Neural cell (in vitro differentiated cells): ENCODE measurements at regions not wholly inside any gene's neighbourhood (a gene's known extent, or its start where the extent isn't known, plus 50 kb on each side); places are given as distances from the start of the nearest gene placed in this dataset.

Experiments
- H2AFZ ChIP-seq: fragments of 200-600, 300-800 bp; sonication (generic), shearing (Covaris generic); 2 replicates; pipeline ENCODE4 v1.6.0; 2014; ENCODE audit warnings: low read depth, mild to moderate bottlenecking, antibody characterized with exemption, low read length, moderate library complexity
- H3F3A ChIP-seq: fragments of 200-600 bp; shearing (Covaris generic); 2 replicates; pipeline ENCODE4 v1.6.1; 2016; ENCODE audit warnings: mild to moderate bottlenecking, moderate library complexity, mixed read lengths, antibody characterized with exemption, low read length; ENCODE audit not compliant: insufficient read depth, poor library complexity, severe bottlenecking
- H3K27ac ChIP-seq: fragments of 200-600, 300-800 bp; sonication (generic), shearing (Covaris generic); 2 replicates; pipeline ENCODE4 v1.5.1; 2014; ENCODE audit warnings: mild to moderate bottlenecking, low read length, moderate library complexity
- H3K27me3 ChIP-seq: fragments of 300-800, 200-600 bp; sonication (generic), shearing (Covaris generic); 2 replicates; pipeline ENCODE4 v1.6.0; 2014; ENCODE audit warnings: mild to moderate bottlenecking, low read depth, low read length, moderate library complexity; ENCODE audit not compliant: insufficient read depth
- H3K36me3 ChIP-seq: fragments of 300-800, 200-600 bp; sonication (generic), shearing (Covaris generic); 2 replicates; pipeline ENCODE4 v1.5.1; 2014; ENCODE audit warnings: mild to moderate bottlenecking, antibody characterized with exemption, low read length, moderate library complexity; ENCODE audit not compliant: insufficient read depth
- H3K4me2 ChIP-seq: fragments of 300-800, 200-600 bp; sonication (generic), shearing (Covaris generic); 2 replicates; pipeline ENCODE4 v1.6.0; 2014; ENCODE audit warnings: mild to moderate bottlenecking, low read length
- H3K4me3 ChIP-seq: fragments of 300-800, 200-600 bp; sonication (generic), shearing (Covaris generic); 2 replicates; pipeline ENCODE4 v1.5.1; 2014; ENCODE audit warnings: mild to moderate bottlenecking, low read length, moderate library complexity
- H3K79me2 ChIP-seq: fragments of 200-600 bp; shearing (Covaris generic); replicated peaks from 2 replicates; pipeline ENCODE4 v1.6.0; 2014; ENCODE audit warnings: mild to moderate bottlenecking, low read length, moderate library complexity; ENCODE audit not compliant: insufficient read depth
- H3K9ac ChIP-seq: fragments of 300-800, 200-600 bp; sonication (generic), shearing (Covaris generic); 2 replicates; pipeline ENCODE4 v1.6.1; 2016; ENCODE audit warnings: mild to moderate bottlenecking, low read length, mixed read lengths
- H3K9me2 ChIP-seq: fragments of 200-600 bp; shearing (Covaris generic); 2 replicates; pipeline ENCODE4 v1.6.1; 2016; ENCODE audit warnings: mild to moderate bottlenecking, low read length, mixed read lengths; ENCODE audit not compliant: insufficient read depth
- H3K9me3 ChIP-seq: fragments of 200-600, 300-800 bp; sonication (generic), shearing (Covaris generic); 2 replicates; pipeline ENCODE4 v1.6.1; 2016; ENCODE audit warnings: mild to moderate bottlenecking, mixed run types, low read length, moderate library complexity, mixed read lengths
- H4K20me1 ChIP-seq: fragments of 200-600 bp; shearing (Covaris generic); 2 replicates; pipeline ENCODE4 v1.6.1; 2016; ENCODE audit warnings: mild to moderate bottlenecking, mixed run types; ENCODE audit not compliant: insufficient read depth
- CTCF ChIP-seq: fragments of 450-650 bp; IDR thresholded peaks from 2 replicates; pipeline ENCODE4 v1.5.1; 2014; ENCODE audit warnings: antibody characterized with exemption, mild to moderate bottlenecking, moderate library complexity; ENCODE audit not compliant: poor library complexity, severe bottlenecking
- EP300 ChIP-seq: fragments of 450-650 bp; conservative IDR thresholded peaks from 2 replicates; pipeline ENCODE4 v1.6.1; 2014; ENCODE audit warnings: antibody characterized with exemption, mild to moderate bottlenecking, moderate library complexity; ENCODE audit not compliant: poor library complexity, severe bottlenecking
- EZH2 ChIP-seq: fragments of 200-600, 300-800 bp; shearing (Covaris generic), sonication (generic); IDR thresholded peaks from 2 replicates; pipeline ENCODE4 v1.6.1; 2014; ENCODE audit warnings: antibody characterized with exemption, low read length, borderline replicate concordance, mild to moderate bottlenecking; ENCODE audit not compliant: insufficient read depth, poor library complexity, severe bottlenecking
- MXI1 ChIP-seq: fragments of 450-650 bp; conservative IDR thresholded peaks from 2 replicates; pipeline ENCODE4 v1.6.1; 2014; ENCODE audit warnings: antibody characterized with exemption, mild to moderate bottlenecking; ENCODE audit not compliant: poor library complexity, severe bottlenecking
- POLR2AphosphoS5 ChIP-seq: IDR thresholded peaks from 2 replicates; pipeline ENCODE4 v1.6.1; 2012
- RAD21 ChIP-seq: fragments of 450-650 bp; conservative IDR thresholded peaks from 2 replicates; pipeline ENCODE4 v1.6.1; 2014; ENCODE audit warnings: antibody characterized with exemption, mild to moderate bottlenecking, moderate library complexity
- REST ChIP-seq: IDR thresholded peaks from 2 replicates; pipeline ENCODE4 v1.6.1; 2012; ENCODE audit warnings: borderline replicate concordance
- SMC3 ChIP-seq: fragments of 450-650 bp; conservative IDR thresholded peaks from 2 replicates; pipeline ENCODE4 v1.6.1; 2014; ENCODE audit warnings: antibody characterized with exemption, mild to moderate bottlenecking, moderate library complexity; ENCODE audit not compliant: poor library complexity
- TAF1 ChIP-seq: IDR thresholded peaks from 2 replicates; pipeline ENCODE4 v1.6.1; 2012; ENCODE audit warnings: low read depth

GRCh38 chr15:79538527-79538926, 106.4 kb downstream of the MINAR1 start:
- TF ChIP-seq EP300 (no peak), POLR2AphosphoS5 (no peak), EZH2 (no peak), MXI1 (no peak), CTCF (no peak), RAD21 (no peak), SMC3 (no peak), REST (no peak), TAF1 (no peak)
- Histone ChIP-seq H3K36me3 (no peaks in the 10 kb centered on the region), H3K9me3 (no peaks in the 10 kb centered on the region), H3K9ac (no peak overlapping the region), H3K27me3 (no peaks in the 10 kb centered on the region), H3K79me2 (no peaks in the 10 kb centered on the region), H3K4me3 (no peak overlapping the region), H3K27ac (no peak overlapping the region), H3F3A (no peaks in the 10 kb centered on the region), H3K9me2 (no peaks in the 10 kb centered on the region), H3K4me2 (no peak overlapping the region), H4K20me1 (no peaks in the 10 kb centered on the region), H2AFZ (no peak overlapping the region)

GRCh38 chr15:79539401-79539800, 107.3 kb downstream of the MINAR1 start:
- no peak overlapping the region for H3K9ac ChIP-seq
- no peaks in the 10 kb centered on the region for H3K9me2 ChIP-seq
- H3K79me2 ChIP-seq, result no peaks in the 10 kb centered on the region
- no peaks in the 10 kb centered on the region for H3F3A ChIP-seq
- H3K27me3 ChIP-seq, result no peaks in the 10 kb centered on the region
- H4K20me1 ChIP-seq, result no peaks in the 10 kb centered on the region
- H2AFZ ChIP-seq, result no peak overlapping the region
- H3K9me3 ChIP-seq, result no peaks in the 10 kb centered on the region
- no peak overlapping the region for H3K27ac ChIP-seq
- H3K36me3 ChIP-seq, result no peaks in the 10 kb centered on the region
- TF ChIP-seq TAF1, result no peak
- TF ChIP-seq EP300, result no peak
- no peak for TF ChIP-seq SMC3
- no peak for TF ChIP-seq REST
- TF ChIP-seq RAD21, result no peak
- no peak for TF ChIP-seq EZH2
- TF ChIP-seq MXI1, result no peak
- TF ChIP-seq CTCF, result no peak
- TF ChIP-seq POLR2AphosphoS5, result no peak
- no peak overlapping the region for H3K4me2 ChIP-seq
- H3K4me3 ChIP-seq, result no peak overlapping the region
